Activated B cell treated with CpG ODN at 0.5 μM for 24 hours (primary cell): ENCODE measurements at regions not wholly inside any gene's neighbourhood (a gene's known extent, or its start where the extent isn't known, plus 50 kb on each side); places are given as distances from the start of the nearest gene placed in this dataset.

ENCODE experiments used
- ATAC-seq: fragments of 200-7000 bp; cut with Tn5 transposase; one replicate; pipeline ENCODE4 v1.10.0; 2021; ENCODE audit warnings: low read depth, mild to moderate bottlenecking, moderate library complexity
- CTCF ChIA-PET: fragments of 350-600 bp; sonication (Branson Sonifier 250); formaldehyde crosslinking; loops from one replicate; lab custom pipeline; 2021; ENCODE audit warnings: antibody characterized with exemption; lab: Charles Lee
- POLR2A ChIA-PET: fragments of 350-600 bp; sonication (Branson Sonifier 250); formaldehyde crosslinking; loops from one replicate; lab custom pipeline; 2021; ENCODE audit warnings: antibody characterized with exemption; lab: Charles Lee
- DNase-seq: peaks from one replicate; pipeline ENCODE4 v3.0.0; 2022
- H3K27ac Mint-ChIP-seq: one replicate; pipeline ENCODE4 v1.8.0; 2020; ENCODE audit warnings: mixed read lengths
- H3K27me3 Mint-ChIP-seq: one replicate; pipeline ENCODE4 v1.8.0; 2021; ENCODE audit warnings: mixed read lengths
- H3K36me3 Mint-ChIP-seq: one replicate; pipeline ENCODE4 v1.8.0; 2021; ENCODE audit warnings: low read depth, mixed read lengths
- H3K4me1 Mint-ChIP-seq: one replicate; pipeline ENCODE4 v1.8.0; 2021; ENCODE audit warnings: mixed read lengths
- H3K4me3 Mint-ChIP-seq: one replicate; pipeline ENCODE4 v1.8.0; 2020; ENCODE audit warnings: mild to moderate bottlenecking, mixed read lengths
- H3K9me3 Mint-ChIP-seq: one replicate; pipeline ENCODE4 v1.8.0; 2020; ENCODE audit warnings: mixed read lengths
- CTCF ChIP-seq: fragments of 200-600 bp; IDR thresholded peaks from one replicate; pipeline ENCODE4 v1.8.0; 2022; ENCODE audit warnings: antibody characterized with exemption, mild to moderate bottlenecking
- intact Hi-C: fragments of 100-400 bp; cut with micrococcal nuclease; formaldehyde crosslinking; loops from one replicate; pipeline ENCODE4 v1.15.1; 2024

- H3K27me3 Mint-ChIP-seq: peaks cover 16% of the 10 kb centered on the region
- TF ChIP-seq CTCF: no peak
- DNase-seq (no peak), ATAC-seq (no peak)
- ChIA-PET POLR2A (no interaction called here), CTCF (no interaction called here)
- intact Hi-C loops: no loop called here
- no peaks in the 10 kb centered on the region for H3K4me1 Mint-ChIP-seq
- peaks cover 3% of the 10 kb centered on the region for H3K9me3 Mint-ChIP-seq
- no peaks in the 10 kb centered on the region for H3K36me3 Mint-ChIP-seq
- H3K27ac Mint-ChIP-seq: no peak overlapping the region
- no peak overlapping the region for H3K4me3 Mint-ChIP-seq
These were observed 188.4 kb upstream of the KLF12 start for GRCh38 chr13:74322562-74322961.

- no peak for TF ChIP-seq CTCF
- Mint-ChIP-seq H3K36me3 (no peaks in the 10 kb centered on the region), H3K9me3 (no peaks in the 10 kb centered on the region), H3K27ac (no peak overlapping the region), H3K4me1 (no peaks in the 10 kb centered on the region), H3K27me3 (peaks cover 10% of the 10 kb centered on the region), H3K4me3 (no peak overlapping the region)
- intact Hi-C loops: no loop called here
- ATAC-seq (no peak), DNase-seq (no peak)
- ChIA-PET POLR2A (no interaction called here), CTCF (no interaction called here)
These were observed 186.1 kb upstream of the KLF12 start for GRCh38 chr13:74320282-74320681.

- TF ChIP-seq CTCF: no peak
- DNase-seq: no peak
- H3K9me3 Mint-ChIP-seq: peaks cover 5% of the 10 kb centered on the region
- no peak overlapping the region for H3K27ac Mint-ChIP-seq
- peaks cover 13% of the 10 kb centered on the region for H3K27me3 Mint-ChIP-seq
- no peak overlapping the region for H3K4me3 Mint-ChIP-seq
- ChIA-PET POLR2A (no interaction called here), CTCF (interaction anchor here (1.1 kb wide), 1 partner anchor 20 kb away, joined by 3 read pairs; no protein-coding TSS in a partner anchor)
- H3K4me1 Mint-ChIP-seq: no peaks in the 10 kb centered on the region
- no peak for ATAC-seq
- no peaks in the 10 kb centered on the region for H3K36me3 Mint-ChIP-seq
- intact Hi-C loops: no loop called here
These were observed 182.3 kb upstream of the KLF12 start for GRCh38 chr13:74316547-74316946.

GRCh38 chr13:74306496-74306895, 172.3 kb upstream of the KLF12 start:
- no peak for DNase-seq
- TF ChIP-seq CTCF: no peak
- no peak overlapping the region for H3K4me3 Mint-ChIP-seq
- ChIA-PET POLR2A (no interaction called here), CTCF (no interaction called here)
- H3K27ac Mint-ChIP-seq: no peak overlapping the region
- intact Hi-C loops: no loop called here
- H3K4me1 Mint-ChIP-seq: no peaks in the 10 kb centered on the region
- no peak for ATAC-seq
- peaks cover 9% of the 10 kb centered on the region for H3K27me3 Mint-ChIP-seq
- no peaks in the 10 kb centered on the region for H3K36me3 Mint-ChIP-seq
- no peaks in the 10 kb centered on the region for H3K9me3 Mint-ChIP-seq

- POLR2A ChIA-PET: no interaction called here
- intact Hi-C loops: no loop called here
- Mint-ChIP-seq H3K27me3 (peaks cover 9% of the 10 kb centered on the region), H3K9me3 (no peaks in the 10 kb centered on the region), H3K36me3 (no peaks in the 10 kb centered on the region), H3K4me3 (no peak overlapping the region), H3K4me1 (no peaks in the 10 kb centered on the region), H3K27ac (no peak overlapping the region)
- TF ChIP-seq CTCF: no peak
- CTCF ChIA-PET: no interaction called here
- DNase-seq (no peak), ATAC-seq (no peak)
These were observed 171.7 kb upstream of the KLF12 start for GRCh38 chr13:74305876-74306275.
